CD8-positive, alpha-beta memory T cell (primary cell): ENCODE measurements at regions not wholly inside any gene's neighbourhood (a gene's known extent, or its start where the extent isn't known, plus 50 kb on each side); places are given as distances from the start of the nearest gene placed in this dataset.
"Not testable (repeated sequence)": the region's sequence is repeated elsewhere in the genome, so short reads cannot be mapped to it uniquely, and the experiment has no call there.

Source experiments
- CTCF ChIA-PET: fragments of 350-600 bp; sonication (Branson Sonifier 250); formaldehyde crosslinking; loops from one replicate; lab custom pipeline; 2021; ENCODE audit warnings: antibody characterized with exemption; lab: Charles Lee
- POLR2A ChIA-PET: fragments of 350-600 bp; sonication (Branson Sonifier 250); formaldehyde crosslinking; loops from one replicate; lab custom pipeline; 2021; ENCODE audit warnings: antibody characterized with exemption; lab: Charles Lee
- DNase-seq, 5 donors: peaks; one replicate each; pipeline versions ENCODE4 v3.0.0 to v3.0.0-alpha.2; 2020 to 2022; ENCODE audit warnings: mixed read lengths in 1 of 5
- H3K27ac ChIP-seq: one replicate; pipeline ENCODE4 v1.7.0; 2013; ENCODE audit warnings: low read depth, mild to moderate bottlenecking, low read length, moderate library complexity
- H3K27me3 ChIP-seq: 2 replicates; pipeline ENCODE4 v1.7.0; 2013; ENCODE audit warnings: low read length, mild to moderate bottlenecking; ENCODE audit not compliant: insufficient read depth, poor library complexity, severe bottlenecking
- H3K36me3 ChIP-seq: 2 replicates; pipeline ENCODE4 v1.7.0; 2013; ENCODE audit warnings: mild to moderate bottlenecking, low read length, moderate library complexity; ENCODE audit not compliant: insufficient read depth
- H3K4me1 ChIP-seq: 2 replicates; pipeline ENCODE4 v1.7.0; 2013; ENCODE audit warnings: mild to moderate bottlenecking, low read length, moderate library complexity; ENCODE audit not compliant: insufficient read depth
- H3K4me3 ChIP-seq: 2 replicates; pipeline ENCODE4 v1.7.0; 2013; ENCODE audit warnings: mild to moderate bottlenecking, low read length
- H3K9me3 ChIP-seq: 2 replicates; pipeline ENCODE4 v1.7.0; 2013; ENCODE audit warnings: mild to moderate bottlenecking, low read length
- H3K27ac Mint-ChIP-seq, 8 donors: one replicate each; pipeline ENCODE4 v1.8.0; 2020 to 2021; ENCODE audit warnings: mixed read lengths in 8 of 8, mild to moderate bottlenecking in 6 of 8, inconsistent platforms in 3 of 8, moderate library complexity in 3 of 8
- H3K27me3 Mint-ChIP-seq, 2 donors: one replicate each; pipeline ENCODE4 v1.8.0; 2020 to 2021; ENCODE audit warnings: mixed read lengths in 2 of 2, mild to moderate bottlenecking in 1 of 2, moderate library complexity in 1 of 2
- H3K36me3 Mint-ChIP-seq, 3 donors: one replicate each; pipeline ENCODE4 v1.8.0; 2020 to 2021; ENCODE audit warnings: mixed read lengths in 3 of 3, inconsistent platforms in 1 of 3, mild to moderate bottlenecking in 1 of 3
- H3K4me1 Mint-ChIP-seq, 3 donors: one replicate each; pipeline ENCODE4 v1.8.0; 2020 to 2021; ENCODE audit warnings: mixed read lengths in 3 of 3, inconsistent platforms in 1 of 3, mild to moderate bottlenecking in 1 of 3
- H3K4me3 Mint-ChIP-seq, 7 donors: one replicate each; pipeline ENCODE4 v1.8.0; 2020 to 2021; ENCODE audit warnings: mixed read lengths in 7 of 7, mild to moderate bottlenecking in 6 of 7, moderate library complexity in 4 of 7, inconsistent platforms in 2 of 7
- H3K9me3 Mint-ChIP-seq, 5 donors: one replicate each; pipeline ENCODE4 v1.8.0; 2020 to 2022; ENCODE audit warnings: mixed read lengths in 5 of 5, mild to moderate bottlenecking in 3 of 5, moderate library complexity in 2 of 5, inconsistent platforms in 1 of 5

DNA sequence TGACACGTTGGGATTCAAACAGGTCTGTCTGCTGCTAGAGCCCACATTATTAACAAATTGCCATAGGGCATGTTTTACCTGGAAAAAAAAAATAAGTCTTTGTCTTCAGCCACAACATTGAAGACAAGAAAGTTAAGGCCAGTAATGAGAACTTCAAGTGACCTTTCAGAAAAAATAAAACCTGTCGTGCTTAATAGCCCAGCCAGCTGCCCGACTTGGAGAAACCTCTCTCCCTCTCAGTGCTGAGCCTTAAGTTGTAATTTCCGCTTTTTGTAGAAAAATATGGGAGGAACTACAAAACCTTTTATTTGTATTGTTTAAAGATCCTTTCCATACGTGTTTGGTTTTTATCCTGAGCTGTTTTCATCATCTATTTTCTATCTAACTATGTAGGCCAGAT, 454.3 kb upstream of the SLITRK6 start:
- H3K27ac ChIP-seq, H3K36me3 ChIP-seq, H3K9me3 ChIP-seq, H3K4me3 ChIP-seq, H3K9me3 Mint-ChIP-seq, H3K4me3 Mint-ChIP-seq, H3K4me1 ChIP-seq, POLR2A ChIA-PET, H3K36me3 Mint-ChIP-seq, H3K4me1 Mint-ChIP-seq, H3K27ac Mint-ChIP-seq, DNase-seq, H3K27me3 ChIP-seq, H3K27me3 Mint-ChIP-seq, CTCF ChIA-PET: not testable (repeated sequence)

DNA sequence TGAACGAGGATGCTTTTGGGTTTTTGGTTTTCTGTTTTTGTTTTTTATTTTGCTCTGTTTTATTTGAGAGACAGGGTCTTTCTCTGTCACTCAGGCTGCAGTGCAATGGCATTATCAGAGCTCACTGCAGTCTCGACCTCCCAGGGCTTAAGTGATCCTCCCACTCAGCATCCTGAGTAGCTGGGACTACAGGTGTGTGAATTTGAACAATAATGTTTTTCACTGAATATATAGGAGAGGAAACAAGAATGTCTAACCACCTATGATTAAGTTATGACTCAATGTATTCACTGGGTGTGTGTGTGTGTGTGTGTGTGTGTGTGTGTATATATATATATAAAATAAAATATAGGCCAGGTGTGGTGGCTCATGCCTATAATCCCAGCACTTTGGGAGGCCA, 456.6 kb upstream of the SLITRK6 start:
- CTCF ChIA-PET, H3K4me1 Mint-ChIP-seq, H3K27ac ChIP-seq: not testable (repeated sequence)

DNA sequence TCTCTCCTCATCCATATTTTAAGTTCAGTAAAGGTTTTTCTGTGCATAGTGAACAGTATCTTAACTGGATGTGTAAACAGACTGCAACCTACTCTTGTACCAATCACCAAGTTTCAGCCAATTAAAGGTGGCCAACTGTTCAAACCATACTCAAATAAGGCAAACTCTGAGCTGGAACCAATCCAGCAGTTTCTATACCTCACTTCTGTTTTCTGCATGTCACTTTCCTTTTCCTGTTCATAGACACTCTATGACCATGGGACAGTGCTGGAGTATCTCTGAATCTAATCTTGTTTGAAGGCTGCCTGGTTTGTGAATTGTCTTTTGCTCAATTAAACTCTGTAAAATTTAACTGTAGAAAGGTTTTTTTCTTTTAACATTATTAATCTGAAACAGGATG, 470.3 kb upstream of the SLITRK6 start:
- Mint-ChIP-seq H3K36me3 (no peaks in the 10 kb centered on the region), H3K9me3 (no peaks in the 10 kb centered on the region), H3K27me3 (no peaks in the 10 kb centered on the region), H3K27ac (no peak overlapping the region), H3K4me3 (no peak overlapping the region), H3K4me1 (no peaks in the 10 kb centered on the region)
- ChIA-PET POLR2A (no interaction called here), CTCF (no interaction called here)
- H3K4me3 ChIP-seq: no peak overlapping the region
- H3K4me1 ChIP-seq: no peaks in the 10 kb centered on the region
- no peak for DNase-seq
- no peaks in the 10 kb centered on the region for H3K36me3 ChIP-seq
- no peaks in the 10 kb centered on the region for H3K27me3 ChIP-seq
- no peaks in the 10 kb centered on the region for H3K9me3 ChIP-seq
- H3K27ac ChIP-seq: no peak overlapping the region

More for the DNA sequence above, 456.6 kb upstream of the SLITRK6 start:
- POLR2A ChIA-PET, H3K9me3 ChIP-seq, H3K27ac Mint-ChIP-seq, H3K4me3 ChIP-seq, H3K36me3 Mint-ChIP-seq, H3K36me3 ChIP-seq, H3K9me3 Mint-ChIP-seq, H3K27me3 Mint-ChIP-seq, H3K4me3 Mint-ChIP-seq, H3K27me3 ChIP-seq, DNase-seq, H3K4me1 ChIP-seq: not testable (repeated sequence)

DNA sequence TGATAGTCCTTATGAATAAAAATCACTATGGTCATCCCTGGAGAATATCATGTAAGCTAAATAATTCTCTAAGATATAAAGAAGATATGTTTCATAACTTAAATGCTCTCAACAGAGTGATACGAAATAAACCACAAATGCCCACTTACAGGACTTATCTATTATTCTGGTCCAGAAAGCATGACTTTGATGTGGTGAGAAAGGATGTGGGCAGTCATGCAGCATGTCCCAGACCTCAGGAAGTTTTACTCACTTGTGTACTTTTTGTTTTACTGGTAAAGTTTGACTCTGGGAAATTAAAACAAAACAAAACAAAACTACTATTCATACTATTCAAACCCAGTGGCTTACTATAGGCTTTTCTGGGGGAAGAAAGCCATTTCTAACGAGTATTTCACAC, 483.2 kb upstream of the SLITRK6 start:
- no peak overlapping the region for H3K4me3 ChIP-seq
- no peak overlapping the region for H3K27ac ChIP-seq
- H3K36me3 ChIP-seq: no peaks in the 10 kb centered on the region
- CTCF ChIA-PET: no interaction called here
- no peak overlapping the region for H3K4me3 Mint-ChIP-seq
- no peaks in the 10 kb centered on the region for H3K4me1 Mint-ChIP-seq
- H3K9me3 ChIP-seq: no peaks in the 10 kb centered on the region
- no peak overlapping the region for H3K27ac Mint-ChIP-seq
- H3K36me3 Mint-ChIP-seq: no peaks in the 10 kb centered on the region
- no peaks in the 10 kb centered on the region for H3K4me1 ChIP-seq
- no peak for DNase-seq
- H3K9me3 Mint-ChIP-seq: peaks cover 0 to 20% (median 9%) of the 10 kb centered on the region in 5 donors
- POLR2A ChIA-PET: no interaction called here
- H3K27me3 ChIP-seq: no peaks in the 10 kb centered on the region
- no peaks in the 10 kb centered on the region for H3K27me3 Mint-ChIP-seq

DNA sequence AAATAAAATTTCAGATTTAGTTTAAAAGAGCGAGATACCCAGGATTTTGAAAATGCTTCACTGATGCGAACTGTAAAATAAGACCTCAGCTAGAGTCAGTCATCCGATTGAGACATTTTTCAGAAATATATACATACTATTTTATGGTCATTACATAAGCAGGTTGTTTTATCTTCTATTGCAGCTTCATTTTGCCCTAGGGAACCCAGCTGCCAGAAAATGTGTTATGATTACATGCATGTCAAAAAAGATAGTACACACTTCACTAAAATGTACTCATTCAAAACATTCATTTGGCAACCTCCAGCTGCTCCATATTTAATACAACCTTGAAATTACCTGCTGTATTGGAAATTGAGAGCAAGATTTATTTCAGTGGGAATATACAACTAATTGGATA, 483.8 kb upstream of the SLITRK6 start:
- CTCF ChIA-PET: no interaction called here
- H3K27me3 Mint-ChIP-seq: no peaks in the 10 kb centered on the region
- H3K27me3 ChIP-seq: no peaks in the 10 kb centered on the region

DNA sequence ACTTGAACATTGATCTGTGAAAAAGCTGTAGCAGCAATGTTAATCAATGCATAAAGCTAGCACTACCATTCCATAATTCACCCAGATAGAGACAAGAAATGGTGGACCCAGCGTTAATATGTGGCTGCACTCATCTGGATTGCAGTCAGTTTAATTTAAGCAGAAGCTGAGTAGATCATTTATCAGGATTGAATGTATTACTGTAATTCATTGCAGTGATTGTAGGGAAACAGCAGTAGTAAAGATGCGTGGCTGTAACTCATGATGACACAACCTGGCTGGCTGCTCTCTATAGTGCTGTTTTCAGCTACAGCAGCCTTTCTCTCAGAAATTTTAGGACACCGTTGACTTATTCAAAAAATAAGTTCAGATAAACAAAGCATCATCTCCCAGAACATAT, 499.5 kb upstream of the SLITRK6 start:
- no peak for DNase-seq
- Mint-ChIP-seq H3K27ac (no peak overlapping the region), H3K27me3 (no peaks in the 10 kb centered on the region), H3K4me3 (no peak overlapping the region), H3K4me1 (no peaks in the 10 kb centered on the region), H3K36me3 (no peaks in the 10 kb centered on the region), H3K9me3 (peaks cover 0 to 14% (median 5%) of the 10 kb centered on the region in 5 donors)
- CTCF ChIA-PET: no interaction called here
- Histone ChIP-seq H3K36me3 (no peaks in the 10 kb centered on the region), H3K9me3 (no peaks in the 10 kb centered on the region), H3K4me1 (no peaks in the 10 kb centered on the region), H3K27ac (no peak overlapping the region), H3K27me3 (no peaks in the 10 kb centered on the region), H3K4me3 (no peak overlapping the region)
- POLR2A ChIA-PET: no interaction called here

More for the DNA sequence above, 483.8 kb upstream of the SLITRK6 start:
- no peaks in the 10 kb centered on the region for H3K9me3 ChIP-seq
- Mint-ChIP-seq H3K9me3 (peaks cover 0 to 17% (median 9%) of the 10 kb centered on the region in 5 donors), H3K36me3 (no peaks in the 10 kb centered on the region), H3K4me1 (no peaks in the 10 kb centered on the region), H3K4me3 (no peak overlapping the region), H3K27ac (no peak overlapping the region)
- no peak overlapping the region for H3K4me3 ChIP-seq
- no peaks in the 10 kb centered on the region for H3K36me3 ChIP-seq
- no peak for DNase-seq
- no peaks in the 10 kb centered on the region for H3K4me1 ChIP-seq
- H3K27ac ChIP-seq: no peak overlapping the region
- POLR2A ChIA-PET: no interaction called here

DNA sequence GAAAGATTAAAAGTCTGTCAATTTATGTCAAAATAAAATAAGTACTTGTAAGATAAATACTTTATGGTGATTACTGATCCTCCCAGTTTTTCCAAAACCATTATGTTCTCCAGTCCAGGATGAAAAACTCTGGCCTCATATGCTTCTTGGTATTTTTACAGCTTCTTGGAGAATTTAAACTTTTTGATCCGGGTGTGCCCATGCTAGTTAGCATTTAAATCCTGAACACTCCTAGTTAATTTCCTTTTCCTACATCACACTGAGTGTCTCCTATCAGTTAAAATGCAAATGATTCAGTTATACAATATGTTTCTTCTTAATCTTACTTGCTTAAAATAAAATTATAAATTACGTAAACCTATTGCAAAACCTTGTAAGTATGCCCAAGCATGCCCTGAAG, 499.9 kb upstream of the SLITRK6 start:
- Histone ChIP-seq H3K4me1 (no peaks in the 10 kb centered on the region), H3K36me3 (no peaks in the 10 kb centered on the region), H3K27me3 (no peaks in the 10 kb centered on the region), H3K4me3 (no peak overlapping the region), H3K27ac (no peak overlapping the region), H3K9me3 (no peaks in the 10 kb centered on the region)
- Mint-ChIP-seq H3K36me3 (no peaks in the 10 kb centered on the region), H3K27me3 (no peaks in the 10 kb centered on the region), H3K4me1 (no peaks in the 10 kb centered on the region), H3K27ac (no peak overlapping the region), H3K9me3 (peaks cover 0 to 11% (median 2%) of the 10 kb centered on the region in 5 donors), H3K4me3 (no peak overlapping the region)
- ChIA-PET POLR2A (no interaction called here), CTCF (no interaction called here)
- no peak for DNase-seq

DNA sequence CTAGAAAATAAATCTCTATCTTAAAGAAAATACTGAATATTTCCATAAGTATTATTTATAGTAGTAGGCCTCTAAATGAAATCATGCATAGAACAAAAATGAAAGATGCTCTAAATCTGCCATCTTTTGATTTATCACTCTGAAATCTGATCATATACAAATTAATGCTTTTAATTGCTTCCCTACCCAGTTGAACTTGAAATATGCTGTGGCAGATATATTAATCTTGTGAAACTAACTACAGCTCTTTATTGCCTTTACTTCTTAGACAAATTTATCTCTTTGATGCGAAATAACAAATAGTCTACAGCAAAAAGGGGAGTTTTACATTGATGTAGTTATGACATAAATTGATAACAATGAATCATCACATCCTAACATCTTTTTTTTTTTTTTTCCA, 510.7 kb upstream of the SLITRK6 start:
- no peak for DNase-seq
- H3K9me3 ChIP-seq: no peaks in the 10 kb centered on the region
- no peak overlapping the region for H3K4me3 Mint-ChIP-seq
- no peaks in the 10 kb centered on the region for H3K36me3 Mint-ChIP-seq
- H3K36me3 ChIP-seq: no peaks in the 10 kb centered on the region
- ChIA-PET POLR2A (no interaction called here), CTCF (no interaction called here)
- H3K27me3 Mint-ChIP-seq: no peaks in the 10 kb centered on the region
- no peak overlapping the region for H3K27ac ChIP-seq
- H3K9me3 Mint-ChIP-seq: peaks cover 0 to 17% (median 4%) of the 10 kb centered on the region in 5 donors
- H3K4me1 ChIP-seq: no peaks in the 10 kb centered on the region
- no peak overlapping the region for H3K27ac Mint-ChIP-seq
- H3K27me3 ChIP-seq: no peaks in the 10 kb centered on the region
- no peak overlapping the region for H3K4me3 ChIP-seq
- H3K4me1 Mint-ChIP-seq: no peaks in the 10 kb centered on the region

DNA sequence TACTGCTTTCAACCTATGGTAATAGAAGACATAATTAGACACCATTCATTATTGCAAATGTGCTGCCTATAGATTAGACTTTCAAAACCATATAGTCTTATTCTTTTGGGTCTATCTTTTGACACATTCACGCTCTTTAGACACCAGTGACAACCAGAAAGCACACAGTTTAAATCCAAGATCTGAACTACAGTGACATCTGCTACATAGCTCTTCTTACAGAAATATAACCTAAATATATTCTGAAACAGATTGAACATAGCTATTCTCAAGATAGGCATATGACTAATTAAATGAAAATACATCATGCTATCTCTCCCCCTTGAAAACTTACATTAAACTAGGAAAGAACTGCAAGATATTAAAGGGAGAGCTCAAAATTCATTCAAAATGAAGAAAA, 514.2 kb upstream of the SLITRK6 start:
- CTCF ChIA-PET: no interaction called here
- no peaks in the 10 kb centered on the region for H3K4me1 ChIP-seq
- no peak for DNase-seq
- H3K9me3 ChIP-seq: no peaks in the 10 kb centered on the region
- POLR2A ChIA-PET: no interaction called here
- Mint-ChIP-seq H3K27me3 (peaks cover 0 to 2% of the 10 kb centered on the region in 2 donors), H3K27ac (no peak overlapping the region), H3K4me3 (no peak overlapping the region), H3K4me1 (no peaks in the 10 kb centered on the region), H3K36me3 (no peaks in the 10 kb centered on the region), H3K9me3 (peaks cover 2 to 19% (median 5%) of the 10 kb centered on the region in 5 donors)
- no peak overlapping the region for H3K4me3 ChIP-seq
- no peaks in the 10 kb centered on the region for H3K36me3 ChIP-seq
- no peak overlapping the region for H3K27ac ChIP-seq
- no peaks in the 10 kb centered on the region for H3K27me3 ChIP-seq
